Amygdala (tissue), 56 donors: ENCODE measurements at regions not wholly inside any gene's neighbourhood (a gene's known extent, or its start where the extent isn't known, plus 50 kb on each side); places are given as distances from the start of the nearest gene placed in this dataset.

Experiments
- DNase-seq, 56 donors: peaks; one replicate each; lab custom pipeline; 2025; lab: John Stamatoyannopoulos, UW

DNA sequence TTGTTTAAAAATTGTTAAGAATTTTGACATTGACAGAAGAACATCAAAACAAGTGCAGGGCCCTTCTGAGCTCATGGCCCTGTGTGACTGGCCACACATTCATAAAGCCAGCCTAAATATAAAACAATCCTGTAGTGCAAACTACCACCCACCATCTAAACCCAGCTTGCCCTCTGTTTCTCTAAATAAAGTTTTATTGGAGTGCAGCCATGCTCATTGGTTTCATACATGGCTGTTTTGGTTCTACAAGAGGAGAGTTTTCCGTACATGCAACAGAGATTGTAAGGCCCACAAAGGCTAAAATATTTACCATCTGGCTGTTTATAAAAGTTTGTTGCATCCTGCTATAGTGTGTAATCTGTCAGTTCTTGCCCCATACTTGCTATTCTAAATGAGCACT is 54.6 kb upstream of the TRIM24 start:
- no peak for DNase-seq

DNA sequence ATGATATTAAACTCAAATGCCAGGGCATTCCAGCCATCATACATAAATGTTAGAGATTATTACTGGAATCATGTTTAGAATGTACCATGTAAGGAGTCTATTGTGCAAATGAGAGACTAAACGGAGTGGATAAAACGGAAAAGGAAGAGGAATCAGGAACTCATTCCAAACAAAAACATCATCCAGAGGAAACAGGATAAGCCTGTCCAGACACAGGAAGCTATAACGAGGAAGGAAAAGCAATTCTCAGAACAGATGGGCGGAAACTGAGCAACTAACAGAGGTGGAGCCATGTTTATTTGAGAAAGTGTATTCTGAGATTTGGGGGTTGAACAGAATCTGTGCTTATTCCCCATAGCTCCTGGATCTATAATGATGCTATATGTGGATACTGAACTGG is 52.3 kb upstream of the TRIM24 start:
- DNase-seq = no peak
